ENCODE measurements at regions not wholly inside any gene's neighbourhood (a gene's known extent, or its start where the extent isn't known, plus 50 kb on each side); places are given as distances from the start of the nearest gene placed in this dataset.

GRCh38 chr3:30474371-30474770 lies 132.0 kb upstream of the TGFBR2 start:
- DNase-seq (ENCODE audit: low read depth in 1 of 2, low spot score in 2 of 2), result no peak
- no peak overlapping the region for H3K9ac ChIP-seq (replicated peaks in 1 of 4; ENCODE audit: extremely low read depth in 1 of 4, low read depth in 3 of 4, low read length in 3 of 4)
- H3K79me1 ChIP-seq (ENCODE audit: low read depth, low read length), result no peaks in the 10 kb centered on the region
- H3K14ac ChIP-seq (ENCODE audit: insufficient read length), result no peak overlapping the region
- H2BK15ac ChIP-seq (ENCODE audit: low read length), result no peak overlapping the region
- no peak overlapping the region for H3K27ac ChIP-seq (ENCODE audit: low read depth, low read length)
- 85% methylated on average over 1 of the region's 1 CpG; no CpG with 5 or more reads in 1 of the 2 experiments for WGBS, 2 experiments (ENCODE audit: extremely low coverage in 1 of 2, insufficient coverage in 1 of 2, insufficient read length in 1 of 2, insufficient replicate concordance in 2 of 2, low coverage in 1 of 2, low lambda C conversion rate in 2 of 2, missing lambda C conversion rate in 1 of 2)
- no peaks in the 10 kb centered on the region for H3K79me2 ChIP-seq (ENCODE audit: control insufficient read depth in 1 of 2, insufficient read depth in 2 of 2, low read length in 2 of 2)
- TF ChIP-seq JUND (IDR thresholded peaks at IDR 0.05; ENCODE audit: low read length) (no peak), SIN3A (conservative IDR thresholded peaks at IDR 0.05 in 1 of 2, IDR thresholded peaks at IDR 0.05 in 1 of 2; ENCODE audit: low read depth in 1 of 2, low read length in 2 of 2) (no peak), SP4 (IDR thresholded peaks at IDR 0.05; ENCODE audit: low read length) (no peak), RAD21 (IDR thresholded peaks at IDR 0.05 in 1 of 2, conservative IDR thresholded peaks at IDR 0.05 in 1 of 2; ENCODE audit: low read depth in 2 of 2, low read length in 2 of 2) (no peak), MAFK (IDR thresholded peaks at IDR 0.05; ENCODE audit: low read depth, low read length) (no peak), YY1 (IDR thresholded peaks at IDR 0.05; ENCODE audit: low read depth, low read length) (no peak)
- H4K91ac ChIP-seq (replicated peaks; ENCODE audit: insufficient read length, low read length), result no peak overlapping the region
- H3K4me2 ChIP-seq (ENCODE audit: insufficient read depth in 1 of 2, low read depth in 2 of 2, low read length in 2 of 2), result no peak overlapping the region
- no peaks in the 10 kb centered on the region for H4K20me1 ChIP-seq (replicated peaks in 1 of 2; ENCODE audit: control insufficient read depth in 1 of 2, insufficient read depth in 2 of 2, low read length in 2 of 2)
- no peak overlapping the region for H3K4ac ChIP-seq (replicated peaks; ENCODE audit: insufficient read length, low read depth, low read length)
- no peak for FAIRE-seq
- H3K9me3 ChIP-seq (ENCODE audit: insufficient read depth in 2 of 2, low read depth in 1 of 2, low read length in 1 of 2), result no peaks in the 10 kb centered on the region
- no peak overlapping the region for H4K8ac ChIP-seq (ENCODE audit: extremely low read depth, insufficient read depth, low read length)
- no peaks in the 10 kb centered on the region for H3K36me3 ChIP-seq (ENCODE audit: control insufficient read depth in 2 of 4, insufficient read depth in 4 of 4, low read length in 3 of 4)
- no peak overlapping the region for H2BK5ac ChIP-seq (ENCODE audit: low read depth, low read length)
- no peak overlapping the region for H2AK5ac ChIP-seq (ENCODE audit: low read depth, low read length)
- CTCF ChIA-PET (ENCODE audit: partially characterized antibody), result no interaction called here
- H2BK20ac ChIP-seq (ENCODE audit: low read length), result no peak overlapping the region
- no peak overlapping the region for H3K4me3 ChIP-seq (ENCODE audit: extremely low read depth in 1 of 4, insufficient read depth in 2 of 4, low read depth in 3 of 4, low read length in 4 of 4)
- no peak overlapping the region for H2BK12ac ChIP-seq (ENCODE audit: low read depth, low read length)
- POLR2A ChIA-PET (ENCODE audit: partially characterized antibody), result no interaction called here
- H2AFZ ChIP-seq (ENCODE audit: low read length), result no peak overlapping the region
- no peak overlapping the region for H4K5ac ChIP-seq (ENCODE audit: insufficient read length, low read depth, low read length)
- H2BK120ac ChIP-seq (replicated peaks; ENCODE audit: low read depth, low read length), result no peak overlapping the region
- H3K4me1 ChIP-seq (replicated peaks in 1 of 4; ENCODE audit: control insufficient read depth in 3 of 4, insufficient read depth in 4 of 4, low read length in 3 of 4), result peaks cover 0 to 3% (median 0%) of the 10 kb centered on the region in 4 experiments; a peak in 1 of 7 replicates
- H3K23me2 ChIP-seq (ENCODE audit: low read depth, low read length), result no peaks in the 10 kb centered on the region
- no peak overlapping the region for H3K56ac ChIP-seq (replicated peaks; ENCODE audit: insufficient read length, low read depth, low read length)
- H3K23ac ChIP-seq (ENCODE audit: insufficient read length), result no peak overlapping the region
- H3K18ac ChIP-seq (ENCODE audit: extremely low read depth, low read length), result no peak overlapping the region
- H3K27me3 ChIP-seq (replicated peaks in 1 of 4; ENCODE audit: control insufficient read depth in 3 of 4, extremely low read depth in 1 of 4, insufficient read depth in 3 of 4, low read length in 3 of 4), result no peaks in the 10 kb centered on the region
